Right lobe of liver (tissue), 1 donor: ENCODE measurements at regions not wholly inside any gene's neighbourhood (a gene's known extent, or its start where the extent isn't known, plus 50 kb on each side); places are given as distances from the start of the nearest gene placed in this dataset.

ENCODE experiments used
- small RNA-seq, 2 experiments: library from RNA; depleted of rRNA; stranded (forward); fragments of <200 nt; gene quantifications; one replicate each; pipeline ENCODE3, GENCODE V24; 2016

Small RNA genes lying in the stretch of these regions (small RNA-seq; reads per million reads assigned to genes)
- gene AC048382.3 (0 reads per million in 2 experiments), gene CSPG4P5 (0 reads per million in 2 experiments), gene RF00017 (0 reads per million in 2 experiments), gene RN7SL417P (0 reads per million in 2 experiments)
